Activated CD8-positive, alpha-beta memory T cell treated with anti-CD3 and anti-CD28 coated beads for 24 hours (primary cell): ENCODE measurements at regions not wholly inside any gene's neighbourhood (a gene's known extent, or its start where the extent isn't known, plus 50 kb on each side); places are given as distances from the start of the nearest gene placed in this dataset.

Experiments
- DNase-seq: peaks from one replicate; pipeline ENCODE4 v3.0.0-alpha.2; 2020

DNA sequence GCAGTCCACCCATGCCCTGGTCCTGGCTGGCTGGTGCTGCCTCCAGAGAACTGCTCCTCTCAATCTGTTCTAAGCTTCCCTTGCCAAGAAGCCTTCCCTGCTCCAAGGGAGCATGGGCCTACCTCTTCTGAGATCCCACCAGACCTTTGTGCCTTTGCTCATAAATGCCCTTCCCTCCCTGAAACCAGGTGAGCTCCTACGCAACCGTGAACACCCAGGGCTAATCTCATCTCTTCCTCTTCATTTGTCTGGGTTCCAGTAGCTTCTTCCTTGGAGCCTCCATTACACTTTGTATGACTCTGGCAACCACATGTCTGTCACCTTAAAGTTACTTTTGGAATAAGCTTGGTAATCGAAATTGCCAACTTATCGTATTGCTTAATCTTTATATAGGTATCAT is 270.6 kb downstream of the PBX3 start:
- DNase-seq = no peak

DNA sequence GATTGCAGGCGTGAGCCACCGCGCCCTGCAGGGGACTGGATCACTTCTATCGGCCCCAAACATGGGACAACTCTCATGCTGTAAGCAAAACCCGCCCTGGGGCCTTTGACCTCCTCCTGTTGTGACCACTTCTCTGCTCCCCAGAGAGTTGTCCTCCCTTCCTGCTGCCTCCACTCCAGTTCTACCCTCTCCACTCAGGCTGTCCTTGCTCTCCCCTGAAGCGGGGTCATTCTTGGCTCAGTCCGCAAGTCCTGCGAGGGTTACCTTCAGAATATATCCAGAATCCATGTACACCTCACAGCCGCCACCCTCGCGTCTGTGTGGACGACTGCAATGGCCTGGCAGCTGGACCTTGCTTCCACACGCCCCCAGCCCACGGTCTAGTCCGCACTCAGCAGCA is 273.7 kb downstream of the PBX3 start:
- no peak for DNase-seq

DNA sequence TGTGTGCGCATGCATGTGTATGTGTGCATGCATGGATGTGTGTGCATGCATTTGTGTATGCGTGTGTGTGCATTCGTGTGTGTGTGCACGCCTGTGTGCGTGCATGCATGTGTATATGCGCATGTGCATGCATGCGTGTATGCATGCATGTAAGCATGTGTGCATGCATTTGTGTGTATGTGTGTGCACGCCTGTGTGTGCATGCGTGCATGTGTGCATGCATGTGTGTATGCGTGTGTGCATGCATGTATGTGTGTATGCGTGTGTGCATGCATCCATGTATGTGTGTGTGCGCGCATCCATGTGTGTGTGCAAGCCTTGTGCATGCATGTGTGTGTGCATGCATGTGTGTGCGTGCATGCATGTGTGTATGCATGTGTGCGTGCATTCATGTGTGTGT is 276.8 kb downstream of the PBX3 start:
- DNase-seq = no peak

DNA sequence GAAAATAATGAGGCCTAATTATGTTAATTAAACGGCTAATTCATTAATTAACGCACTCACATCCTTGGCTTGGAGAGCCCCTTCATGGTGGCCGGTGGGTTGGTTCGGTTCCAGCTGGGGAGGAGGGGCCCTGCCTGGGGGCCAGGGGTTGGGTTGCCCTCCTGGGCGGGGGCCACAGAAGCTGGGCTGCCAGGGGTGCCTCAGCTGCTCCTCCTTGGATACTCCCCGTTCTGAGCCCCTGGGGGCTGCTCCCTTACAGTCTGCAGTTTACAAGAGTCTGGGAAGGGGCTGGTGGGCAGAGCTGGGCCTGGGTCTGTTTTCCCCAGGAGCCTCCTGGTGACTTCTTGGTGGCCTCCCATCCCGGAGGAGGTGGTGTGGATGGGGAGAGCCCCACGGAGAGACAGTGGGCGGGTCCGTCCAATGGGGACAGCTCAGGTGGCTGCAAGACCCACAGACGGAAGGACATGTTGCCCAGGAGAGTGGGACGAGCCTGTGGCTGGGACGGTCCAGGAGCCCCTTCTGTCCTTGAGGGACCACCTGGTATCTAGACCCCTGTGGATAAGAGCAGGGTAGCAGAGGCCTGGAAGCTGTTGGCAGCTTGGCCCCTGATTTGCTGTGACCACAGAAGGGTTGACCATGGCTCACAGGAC is 277.5 kb downstream of the PBX3 start:
- no peak for DNase-seq

DNA sequence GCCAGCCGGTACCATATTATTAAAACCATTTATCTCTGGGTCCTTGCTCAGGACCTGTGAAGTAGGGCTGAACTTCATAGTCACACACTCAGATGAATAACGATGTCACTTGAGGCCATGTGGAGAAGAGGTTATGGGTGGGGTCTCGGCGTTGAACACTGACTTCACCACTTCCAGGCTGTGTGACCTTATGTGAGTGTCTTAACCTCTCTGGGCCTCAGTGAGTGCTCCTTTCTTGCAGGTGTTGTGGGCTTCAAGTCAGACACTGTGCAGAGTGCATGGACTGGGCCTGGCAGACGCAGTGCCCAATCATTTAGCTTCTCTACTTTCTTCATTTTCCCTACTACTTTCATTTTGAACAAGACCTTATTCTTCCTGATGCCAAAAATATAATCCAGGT is 278.8 kb downstream of the PBX3 start:
- no peak for DNase-seq

DNA sequence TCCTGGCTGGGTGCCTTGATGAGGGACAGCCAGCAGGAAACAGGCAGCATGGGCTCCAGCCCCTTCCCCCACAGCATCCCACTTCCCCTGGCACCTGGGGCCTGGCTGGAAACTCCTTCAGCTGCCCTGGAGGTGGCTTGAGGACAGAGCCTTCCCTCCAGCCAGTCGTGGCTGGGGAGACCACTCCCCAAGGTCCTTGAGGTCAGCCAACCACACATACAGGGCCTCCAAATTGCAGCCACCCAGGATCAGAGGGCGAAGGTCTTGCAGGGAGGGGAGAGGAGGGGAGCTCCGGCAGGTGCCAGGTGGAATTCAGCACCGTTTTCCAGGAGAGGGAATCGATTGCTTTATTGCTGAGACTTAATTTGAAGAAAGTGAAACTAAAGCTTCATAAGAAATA is 280.4 kb downstream of the PBX3 start:
- DNase-seq = no peak

DNA sequence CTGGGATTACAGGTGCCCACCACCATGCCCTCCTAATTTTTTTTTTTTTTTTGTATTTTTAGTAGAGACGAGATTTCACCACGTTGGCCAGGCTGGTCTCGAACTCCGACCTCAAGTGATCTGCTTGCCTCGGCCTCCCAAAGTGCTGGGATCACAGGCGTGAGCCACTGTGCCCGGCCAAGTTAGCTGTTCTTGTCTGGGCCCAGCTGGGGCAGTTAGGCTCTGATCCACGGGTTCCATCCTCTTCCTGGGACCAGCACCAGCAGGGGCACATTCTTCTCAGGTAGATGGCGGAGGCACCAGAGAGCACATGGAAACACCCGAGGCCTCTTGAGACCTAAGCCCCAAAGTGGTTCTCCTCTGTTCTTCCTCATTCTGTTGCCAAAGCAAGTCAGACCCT is 281.6 kb downstream of the PBX3 start:
- DNase-seq = no peak

DNA sequence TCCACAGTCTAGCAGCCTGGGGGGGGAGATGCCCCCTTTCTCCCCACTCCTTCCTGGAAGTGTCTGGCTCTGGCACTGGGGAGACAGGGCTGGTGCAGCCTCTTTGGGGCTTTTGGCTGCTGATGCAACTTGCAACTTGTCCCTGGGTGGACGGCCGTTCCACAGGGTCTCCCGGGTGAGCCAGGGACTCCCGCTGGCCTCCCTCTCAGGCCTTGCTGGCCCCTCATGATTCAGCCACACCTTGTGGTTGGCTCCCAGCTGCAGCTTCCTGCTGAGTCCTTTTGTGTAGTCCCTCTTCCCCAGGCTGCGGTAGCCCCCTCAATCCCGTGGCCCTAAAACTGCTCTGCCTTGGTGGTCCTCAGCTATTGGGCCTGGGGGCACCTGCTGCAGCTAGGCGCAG is 283.5 kb downstream of the PBX3 start:
- no peak for DNase-seq

DNA sequence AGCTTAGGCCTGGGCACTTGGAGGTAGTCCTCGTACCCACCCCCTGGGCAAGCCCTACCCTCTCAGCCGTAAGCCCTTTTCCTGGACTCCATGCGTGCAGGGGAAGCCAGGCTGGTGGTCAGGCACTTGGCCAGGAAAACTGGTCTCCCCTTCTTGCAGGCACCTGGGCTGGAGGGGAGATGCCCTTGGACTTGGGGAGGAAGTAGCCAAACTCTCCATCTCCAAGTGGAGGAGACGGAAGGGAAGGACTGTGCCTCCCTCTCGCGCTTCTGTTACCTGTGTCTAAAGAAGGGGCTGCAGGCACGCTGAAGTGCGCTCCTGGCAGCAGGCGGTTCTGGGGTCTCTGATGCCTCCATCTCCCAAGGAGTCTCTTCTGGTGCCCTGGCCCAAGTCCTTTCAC is 283.9 kb downstream of the PBX3 start:
- no peak for DNase-seq

DNA sequence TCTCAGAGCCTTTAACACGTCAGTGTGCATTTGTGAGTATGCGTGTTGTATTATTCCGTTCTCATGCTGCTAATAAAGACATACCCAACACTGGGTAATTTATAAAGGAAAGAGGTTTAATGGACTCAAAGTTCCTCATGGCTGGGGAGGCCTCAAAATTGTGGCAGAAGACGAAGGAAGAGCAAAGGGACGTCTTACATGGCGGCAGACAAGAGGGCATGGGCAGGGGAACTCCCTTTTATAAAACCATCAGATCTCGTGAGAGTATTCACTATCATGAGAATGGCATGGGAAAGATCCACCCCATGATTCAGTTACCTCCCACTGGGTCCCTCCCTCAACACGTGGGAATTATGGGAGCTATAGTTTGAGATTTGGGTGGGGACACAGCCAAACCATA is 285.0 kb downstream of the PBX3 start:
- no peak for DNase-seq

DNA sequence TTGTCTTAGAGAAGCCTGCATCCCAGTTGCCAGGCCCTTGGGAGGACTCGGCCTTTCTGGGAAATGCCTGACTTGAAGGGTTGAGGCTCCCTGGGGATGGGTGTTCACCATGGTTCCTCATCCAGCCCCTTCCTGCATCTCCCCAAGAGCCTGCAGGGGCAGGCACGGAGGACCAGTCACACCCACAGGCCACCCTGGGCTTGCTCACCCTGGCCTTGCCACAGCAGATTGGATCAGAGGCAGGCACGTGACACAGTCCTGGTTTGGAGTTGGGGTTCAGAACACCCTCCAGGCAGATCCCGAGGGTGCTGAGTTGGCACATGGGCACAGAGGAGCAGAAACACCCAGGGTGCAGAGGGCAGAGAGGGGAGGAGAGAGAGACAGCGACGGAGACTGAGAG is 286.1 kb downstream of the PBX3 start:
- no peak for DNase-seq

DNA sequence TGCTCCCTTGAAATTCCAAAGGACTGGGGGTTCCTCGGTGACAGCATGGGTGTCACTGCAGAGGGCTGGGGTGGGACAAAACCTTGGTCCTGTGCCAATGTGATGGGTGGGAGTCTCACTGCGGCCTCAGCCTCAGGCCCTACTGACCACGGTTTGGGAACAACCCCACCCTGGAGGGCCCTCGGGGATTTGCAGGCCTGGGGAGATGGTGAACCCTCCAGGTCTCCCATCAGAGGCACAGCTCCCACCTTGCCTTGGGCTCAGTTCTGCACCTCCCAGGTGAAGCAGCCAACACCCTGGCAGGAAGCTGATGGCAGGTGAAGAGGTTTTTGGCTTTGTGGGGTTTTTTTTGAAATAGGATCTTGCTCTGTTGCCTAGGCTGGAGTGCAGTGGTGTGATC is 286.8 kb downstream of the PBX3 start:
- no peak for DNase-seq

DNA sequence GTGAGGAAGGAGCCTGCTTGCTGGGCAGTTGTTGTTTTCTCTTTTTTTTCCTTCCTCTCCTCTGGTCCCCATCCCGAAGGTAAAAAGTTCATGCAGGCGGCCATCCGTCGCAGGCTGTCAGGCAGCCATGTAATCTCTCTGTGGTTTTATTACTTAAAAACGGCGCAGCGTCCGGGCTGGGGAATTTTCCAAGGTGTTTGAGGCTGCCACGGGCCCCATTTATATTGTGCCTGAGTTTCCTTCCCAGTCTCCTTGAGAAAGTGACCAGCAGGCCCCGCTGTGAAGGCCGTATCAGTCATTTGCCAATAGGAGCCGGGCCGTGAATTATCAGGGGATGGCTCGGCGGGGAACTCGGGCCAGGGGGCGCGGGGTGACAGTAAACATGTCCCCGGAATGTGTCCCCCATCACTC is 289.7 kb downstream of the PBX3 start:
- DNase-seq = no peak

DNA sequence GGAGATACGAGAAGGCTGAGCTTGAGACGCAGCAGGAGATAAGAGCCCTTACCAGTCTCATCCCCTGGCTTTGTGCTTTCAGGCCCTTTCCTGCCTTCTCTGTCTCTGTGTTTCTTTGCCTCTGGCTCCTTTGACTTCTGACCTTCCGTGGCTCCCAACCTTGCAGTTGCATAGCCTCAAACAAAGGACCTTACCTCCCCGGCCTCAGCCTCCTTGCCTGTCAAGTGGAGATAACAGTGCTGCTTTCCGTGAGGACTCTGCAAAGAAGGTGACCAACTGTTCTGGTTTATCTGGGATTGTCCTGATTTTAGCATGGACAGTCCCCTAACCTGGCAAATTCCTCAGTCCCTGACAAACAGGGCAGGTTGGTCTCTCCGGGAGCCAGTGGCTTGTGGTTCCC is 287.8 kb upstream of the MVB12B start:
- DNase-seq = no peak

DNA sequence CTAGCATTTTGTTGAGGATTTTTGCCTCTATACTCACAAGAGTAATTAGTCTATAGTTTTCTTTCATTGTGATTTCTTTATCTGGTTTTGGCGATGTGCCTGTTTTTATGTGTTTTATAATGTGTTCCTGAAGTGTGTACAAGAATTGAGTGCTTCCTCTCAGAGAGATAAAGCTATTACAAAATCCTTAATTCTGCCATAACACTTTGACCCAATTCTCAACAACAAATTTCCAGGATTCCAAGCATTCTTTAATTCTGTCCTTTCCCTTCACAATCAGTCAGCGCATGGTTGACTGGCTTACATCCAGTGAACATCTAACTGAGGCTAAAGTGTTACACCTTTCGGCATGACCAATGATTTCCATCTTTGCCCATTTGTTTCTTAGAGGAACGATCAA is 282.9 kb upstream of the MVB12B start:
- DNase-seq = no peak

DNA sequence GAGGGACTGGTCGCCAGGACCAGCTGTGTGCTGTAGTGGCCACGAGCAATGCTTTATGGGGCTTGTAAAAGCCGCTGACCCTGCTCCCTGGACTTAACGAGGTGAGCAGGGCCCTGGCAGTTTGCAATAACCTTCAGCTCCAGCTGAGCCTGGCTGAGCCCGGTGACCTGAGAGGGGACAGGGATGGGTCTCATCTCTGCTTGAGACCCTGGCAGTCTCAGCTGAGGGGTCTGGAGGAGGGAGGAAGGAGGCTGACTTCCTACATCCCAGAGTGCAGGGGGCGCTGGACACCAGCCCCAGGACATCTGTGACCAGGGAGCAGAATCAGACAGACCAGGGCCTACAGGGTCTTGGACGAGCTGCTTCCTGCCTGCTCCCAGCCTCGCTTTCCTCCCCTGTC is 277.5 kb upstream of the MVB12B start:
- no peak for DNase-seq

DNA sequence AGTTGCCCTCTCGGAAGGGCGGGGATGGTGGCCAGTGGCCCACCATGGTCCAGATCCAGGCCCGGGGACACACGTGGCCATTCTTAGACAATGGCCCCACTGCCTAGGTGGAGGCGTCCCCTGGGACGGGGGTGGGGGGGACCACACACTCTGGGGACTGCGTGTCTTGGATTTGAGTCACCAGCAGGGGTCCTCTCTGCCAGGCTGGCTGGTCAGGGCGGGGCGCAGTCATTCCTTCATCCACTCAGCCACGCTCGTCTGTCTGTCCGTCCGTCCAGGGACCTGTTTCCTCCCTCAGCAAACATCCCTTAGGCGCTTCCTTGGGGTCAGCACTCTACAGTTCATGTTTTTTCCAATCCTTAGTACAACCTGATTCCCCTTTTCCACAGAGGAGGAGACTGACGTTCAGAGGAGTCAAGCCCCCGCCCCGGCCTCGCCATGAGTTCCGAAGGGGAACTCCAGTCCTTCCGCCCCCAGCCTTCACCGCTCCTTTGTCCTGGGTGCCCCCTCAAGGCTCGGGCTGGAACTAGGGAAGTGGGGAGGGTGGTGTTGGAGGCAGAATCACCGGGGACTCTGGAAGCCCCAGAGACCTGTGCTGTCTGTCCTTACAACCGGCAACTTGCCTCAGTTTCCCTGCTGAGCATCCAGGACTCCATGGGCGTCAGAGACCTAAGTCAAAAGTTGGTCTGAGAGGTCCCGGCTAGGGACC is 276.6 kb upstream of the MVB12B start:
- no peak for DNase-seq

DNA sequence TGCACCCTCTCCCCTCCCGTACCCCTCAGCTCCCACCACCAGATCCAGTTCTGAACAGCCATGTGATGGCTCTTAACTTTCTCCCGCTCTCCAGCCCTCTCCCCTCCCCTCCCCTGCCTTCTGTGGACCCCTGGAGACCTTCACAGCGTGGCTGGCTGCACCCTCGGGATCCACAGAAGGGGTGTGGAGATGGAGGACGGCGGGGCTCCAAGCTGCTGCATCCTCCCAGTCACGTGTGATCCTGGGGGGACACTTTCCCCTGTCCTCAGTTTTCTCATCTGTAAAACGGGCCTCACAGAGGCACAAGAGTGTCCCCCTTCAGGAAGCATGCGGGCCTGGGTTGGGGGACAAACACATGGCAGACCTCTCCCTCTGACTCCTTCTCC is 276.0 kb upstream of the MVB12B start:
- DNase-seq = no peak

DNA sequence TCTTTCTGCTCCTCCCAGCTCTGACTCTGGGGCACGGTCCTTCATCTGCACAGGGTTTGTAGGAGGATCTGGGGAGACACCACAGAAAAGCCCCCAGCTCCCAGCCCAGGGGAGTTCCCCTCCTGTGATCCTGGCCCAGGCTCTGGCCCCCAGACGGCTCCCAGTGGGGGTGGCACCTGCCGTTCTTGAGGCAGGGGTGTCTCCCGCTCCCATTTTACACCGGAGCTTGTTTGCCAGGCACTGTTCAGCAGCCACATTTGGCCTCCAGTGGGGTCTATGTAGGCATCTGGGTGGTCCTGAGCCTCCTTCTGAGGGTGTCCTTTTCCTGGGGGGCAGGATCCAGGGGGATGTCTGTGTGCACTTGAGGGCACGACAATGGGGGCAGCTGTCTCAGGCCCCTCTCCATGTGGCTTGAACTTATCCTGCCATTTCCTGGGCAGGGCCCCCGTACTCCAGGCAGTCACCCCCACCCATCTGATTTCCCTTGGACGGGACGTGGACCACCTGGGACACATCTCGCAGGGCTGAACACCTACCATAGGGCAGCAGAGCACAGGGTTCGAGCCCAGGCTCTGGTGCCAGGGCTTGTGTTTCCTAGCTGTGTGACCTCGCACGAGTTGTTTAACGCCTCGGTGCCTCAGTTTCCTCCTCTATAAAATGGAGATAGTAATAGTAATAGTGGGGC is 275.0 kb upstream of the MVB12B start:
- no peak for DNase-seq

DNA sequence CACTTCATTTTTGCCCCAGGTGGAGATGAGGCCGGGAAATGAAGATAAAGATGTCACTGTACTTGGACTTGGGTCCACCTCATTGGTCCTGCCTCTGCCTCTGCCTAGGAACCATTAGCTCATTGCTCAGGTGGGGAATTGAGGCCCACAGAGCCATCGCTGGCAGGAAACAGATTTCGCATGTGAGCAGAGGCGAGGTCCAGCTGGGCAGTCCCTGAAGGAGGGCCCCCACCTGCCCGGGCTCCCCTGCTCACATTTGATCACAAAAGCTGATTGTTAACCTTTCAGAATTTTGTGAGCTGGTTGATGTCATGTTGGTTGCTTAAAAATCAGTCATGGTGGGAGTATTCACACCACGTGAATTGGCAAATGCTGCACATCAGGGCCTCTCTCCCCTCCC is 273.8 kb upstream of the MVB12B start:
- DNase-seq = no peak

DNA sequence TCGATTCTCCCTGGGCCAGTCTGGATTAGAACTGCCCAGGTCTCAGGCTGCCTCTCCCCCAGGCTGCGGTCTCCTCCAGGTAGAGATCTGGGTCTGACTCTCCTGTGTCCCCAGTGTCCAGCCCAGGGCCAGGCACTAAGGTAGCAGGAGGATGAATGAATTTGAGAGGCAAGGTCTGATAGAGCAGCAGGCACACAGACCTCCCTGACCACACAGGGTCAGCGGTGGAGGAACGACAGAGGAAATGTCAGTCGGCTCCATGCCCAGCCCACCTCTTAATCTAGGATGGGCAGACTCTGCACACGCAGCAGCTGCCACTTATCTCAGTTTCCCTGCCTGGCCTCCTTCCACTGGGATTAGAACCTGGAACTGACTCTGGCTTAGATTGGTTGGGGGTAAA is 272.7 kb upstream of the MVB12B start:
- no peak for DNase-seq

DNA sequence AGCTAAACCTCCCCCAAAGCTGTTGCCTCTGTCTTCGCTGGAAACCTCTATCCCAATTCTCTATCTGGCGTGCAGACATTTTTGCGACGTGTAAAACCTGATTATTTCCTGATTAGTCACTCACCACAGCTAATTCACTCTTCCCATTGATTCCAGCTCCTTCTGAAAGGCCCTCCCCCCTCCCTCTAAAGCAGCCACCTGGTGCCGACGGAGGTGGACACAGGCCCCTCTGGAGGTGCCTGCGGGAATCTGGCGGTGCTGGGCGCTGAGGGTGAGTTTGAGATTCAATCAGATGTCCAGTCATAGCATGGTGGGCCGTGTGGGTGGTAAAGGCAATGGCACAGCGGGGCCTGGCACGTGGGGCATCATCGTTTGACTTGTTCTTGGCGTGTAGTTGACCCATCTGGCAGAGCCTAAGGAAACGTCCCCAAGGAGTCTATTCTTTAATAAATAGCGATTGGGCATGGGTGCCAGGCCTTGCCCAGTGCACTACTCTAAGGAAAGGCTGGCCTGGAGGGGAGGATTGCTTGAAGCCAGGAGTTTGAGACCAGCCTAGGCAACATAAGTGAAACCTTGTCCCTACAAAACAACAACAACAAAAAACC is 271.1 kb upstream of the MVB12B start:
- DNase-seq = no peak

DNA sequence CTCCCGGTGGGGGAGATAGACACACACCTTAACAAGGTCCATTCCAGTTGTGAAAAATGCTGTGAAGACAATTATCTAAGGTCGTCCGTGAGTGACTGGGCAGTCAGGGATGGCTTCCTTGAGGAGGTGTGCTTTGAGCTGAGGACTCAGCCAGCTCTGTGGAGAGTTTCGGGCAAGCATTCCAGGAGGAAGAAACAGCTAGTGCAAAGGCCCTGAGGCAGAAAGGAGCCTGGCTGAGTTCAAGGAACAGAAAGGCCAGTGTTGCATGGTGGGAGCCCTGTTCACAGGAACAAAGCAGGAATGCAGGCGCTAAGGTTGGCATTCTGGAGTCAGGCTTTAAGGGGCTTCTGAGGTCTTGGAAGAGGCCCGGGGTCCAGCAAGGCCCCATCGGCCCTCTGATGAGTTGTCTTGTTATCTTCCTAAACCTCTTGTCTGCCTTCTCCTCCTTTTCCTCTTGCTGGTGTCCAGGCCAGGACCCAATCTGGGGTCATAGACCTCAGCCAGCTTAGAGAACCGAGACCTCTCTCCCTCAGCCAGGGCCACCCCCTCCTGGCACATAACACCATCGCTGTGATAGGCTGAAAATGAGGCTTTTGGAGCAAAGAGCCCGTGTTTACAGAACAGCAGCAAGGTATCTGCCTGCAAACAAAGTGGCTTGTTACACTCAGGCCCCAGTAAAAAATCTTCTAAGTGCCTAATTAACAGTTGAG is 270.2 kb upstream of the MVB12B start:
- no peak for DNase-seq
